ENCODE measurements at regions not wholly inside any gene's neighbourhood (a gene's known extent, or its start where the extent isn't known, plus 50 kb on each side); places are given as distances from the start of the nearest gene placed in this dataset.

DNA sequence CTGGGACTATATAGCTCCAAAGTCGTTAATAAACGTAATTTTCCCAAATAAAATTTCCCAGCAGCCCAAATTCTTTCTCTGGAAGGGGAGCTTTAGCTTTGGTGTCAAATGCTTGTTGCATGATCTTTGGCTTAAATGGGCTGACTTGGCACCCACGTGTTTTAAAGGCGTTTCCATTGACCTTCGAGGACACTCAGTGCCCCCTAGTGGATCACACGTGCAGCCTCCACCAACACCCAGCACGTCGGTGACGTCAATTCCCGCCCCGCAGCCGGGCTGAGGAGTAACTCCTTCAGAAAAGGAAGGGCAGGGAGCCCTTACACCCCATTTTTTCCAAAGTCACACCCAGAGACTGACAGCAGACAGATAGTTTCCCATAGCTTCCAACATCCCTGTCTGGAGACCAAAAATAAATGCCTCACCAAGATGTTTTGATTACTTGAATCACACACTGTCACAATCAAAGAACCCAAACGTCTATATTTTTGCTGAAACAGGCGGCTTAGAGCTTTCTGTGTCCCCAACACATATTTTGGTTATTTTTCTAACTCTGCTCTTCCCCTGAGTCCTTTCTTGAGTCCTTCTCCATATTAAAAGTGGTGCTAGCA is 707.9 kb downstream of the AACS start:
- Mint-ChIP-seq H3K27ac (no peak overlapping the region), H3K36me3 (peaks cover 64% of the 10 kb centered on the region), H3K27me3 (ENCODE audit: low read depth) (peaks cover 17% of the 10 kb centered on the region), H3K9me3 (peaks cover 81% of the 10 kb centered on the region), H3K4me1 (no peaks in the 10 kb centered on the region), H3K4me3 (no peak overlapping the region)
- peak; percentile 32 for DNase-seq (ENCODE audit: low spot score)
- ChIA-PET POLR2A (no interaction called here), CTCF (interaction anchor here (0.6 to 1.0 kb wide), 2 partner anchors 590 to 608 kb away, joined by 3 to 5 read pairs; no protein-coding TSS in a partner anchor)
- TF ChIP-seq, protein P1, sequence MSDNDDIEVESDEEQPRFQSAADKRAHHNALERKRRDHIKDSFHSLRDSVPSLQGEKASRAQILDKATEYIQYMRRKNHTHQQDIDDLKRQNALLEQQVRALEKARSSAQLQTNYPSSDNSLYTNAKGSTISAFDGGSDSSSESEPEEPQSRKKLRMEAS (CRISPR knock-in tag; IDR thresholded peaks at IDR 0.05) = peak; percentile 51; the same call in 1 of the 2 replicates
- TF ChIP-seq, protein P2, sequence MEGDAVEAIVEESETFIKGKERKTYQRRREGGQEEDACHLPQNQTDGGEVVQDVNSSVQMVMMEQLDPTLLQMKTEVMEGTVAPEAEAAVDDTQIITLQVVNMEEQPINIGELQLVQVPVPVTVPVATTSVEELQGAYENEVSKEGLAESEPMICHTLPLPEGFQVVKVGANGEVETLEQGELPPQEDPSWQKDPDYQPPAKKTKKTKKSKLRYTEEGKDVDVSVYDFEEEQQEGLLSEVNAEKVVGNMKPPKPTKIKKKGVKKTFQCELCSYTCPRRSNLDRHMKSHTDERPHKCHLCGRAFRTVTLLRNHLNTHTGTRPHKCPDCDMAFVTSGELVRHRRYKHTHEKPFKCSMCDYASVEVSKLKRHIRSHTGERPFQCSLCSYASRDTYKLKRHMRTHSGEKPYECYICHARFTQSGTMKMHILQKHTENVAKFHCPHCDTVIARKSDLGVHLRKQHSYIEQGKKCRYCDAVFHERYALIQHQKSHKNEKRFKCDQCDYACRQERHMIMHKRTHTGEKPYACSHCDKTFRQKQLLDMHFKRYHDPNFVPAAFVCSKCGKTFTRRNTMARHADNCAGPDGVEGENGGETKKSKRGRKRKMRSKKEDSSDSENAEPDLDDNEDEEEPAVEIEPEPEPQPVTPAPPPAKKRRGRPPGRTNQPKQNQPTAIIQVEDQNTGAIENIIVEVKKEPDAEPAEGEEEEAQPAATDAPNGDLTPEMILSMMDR (IDR thresholded peaks at IDR 0.05) = 0 out of 2 replicates have a peak, but pooled peaks have one; percentile 26
- TF ChIP-seq, protein P3, sequence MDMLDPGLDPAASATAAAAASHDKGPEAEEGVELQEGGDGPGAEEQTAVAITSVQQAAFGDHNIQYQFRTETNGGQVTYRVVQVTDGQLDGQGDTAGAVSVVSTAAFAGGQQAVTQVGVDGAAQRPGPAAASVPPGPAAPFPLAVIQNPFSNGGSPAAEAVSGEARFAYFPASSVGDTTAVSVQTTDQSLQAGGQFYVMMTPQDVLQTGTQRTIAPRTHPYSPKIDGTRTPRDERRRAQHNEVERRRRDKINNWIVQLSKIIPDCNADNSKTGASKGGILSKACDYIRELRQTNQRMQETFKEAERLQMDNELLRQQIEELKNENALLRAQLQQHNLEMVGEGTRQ (CRISPR knock-in tag; IDR thresholded peaks at IDR 0.05) = 0 out of 2 replicates have a peak, but pooled peaks have one; percentile 13
- TF ChIP-seq, protein P4, sequence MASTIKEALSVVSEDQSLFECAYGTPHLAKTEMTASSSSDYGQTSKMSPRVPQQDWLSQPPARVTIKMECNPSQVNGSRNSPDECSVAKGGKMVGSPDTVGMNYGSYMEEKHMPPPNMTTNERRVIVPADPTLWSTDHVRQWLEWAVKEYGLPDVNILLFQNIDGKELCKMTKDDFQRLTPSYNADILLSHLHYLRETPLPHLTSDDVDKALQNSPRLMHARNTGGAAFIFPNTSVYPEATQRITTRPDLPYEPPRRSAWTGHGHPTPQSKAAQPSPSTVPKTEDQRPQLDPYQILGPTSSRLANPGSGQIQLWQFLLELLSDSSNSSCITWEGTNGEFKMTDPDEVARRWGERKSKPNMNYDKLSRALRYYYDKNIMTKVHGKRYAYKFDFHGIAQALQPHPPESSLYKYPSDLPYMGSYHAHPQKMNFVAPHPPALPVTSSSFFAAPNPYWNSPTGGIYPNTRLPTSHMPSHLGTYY (CRISPR knock-in tag; IDR thresholded peaks at IDR 0.05) = no peak
- ATAC-seq = peak; percentile 76

DNA sequence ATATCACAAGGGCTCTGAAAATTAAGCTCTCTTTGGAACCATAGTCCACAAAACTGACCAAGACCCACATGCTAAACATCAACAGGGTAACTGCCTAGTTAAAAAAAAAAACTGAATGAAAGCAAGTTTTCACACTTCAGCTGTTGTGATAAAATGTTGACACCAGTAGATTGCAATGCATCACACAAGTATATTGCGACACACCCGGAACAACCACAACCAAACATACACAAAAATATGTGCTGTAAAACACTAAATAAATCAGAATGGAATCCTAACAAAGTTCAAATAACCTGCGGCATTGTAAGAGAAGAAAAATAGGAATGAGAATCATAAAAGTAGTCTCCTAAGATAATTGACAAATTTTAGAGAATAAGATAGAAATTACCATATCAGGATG is 710.3 kb downstream of the AACS start:
- no peak overlapping the region for H3K27ac Mint-ChIP-seq
- peaks cover 63% of the 10 kb centered on the region for H3K36me3 Mint-ChIP-seq
- ChIA-PET CTCF (no interaction called here), POLR2A (no interaction called here)
- no peak overlapping the region for H3K4me3 Mint-ChIP-seq
- no peaks in the 10 kb centered on the region for H3K4me1 Mint-ChIP-seq
- TF ChIP-seq, protein P5, sequence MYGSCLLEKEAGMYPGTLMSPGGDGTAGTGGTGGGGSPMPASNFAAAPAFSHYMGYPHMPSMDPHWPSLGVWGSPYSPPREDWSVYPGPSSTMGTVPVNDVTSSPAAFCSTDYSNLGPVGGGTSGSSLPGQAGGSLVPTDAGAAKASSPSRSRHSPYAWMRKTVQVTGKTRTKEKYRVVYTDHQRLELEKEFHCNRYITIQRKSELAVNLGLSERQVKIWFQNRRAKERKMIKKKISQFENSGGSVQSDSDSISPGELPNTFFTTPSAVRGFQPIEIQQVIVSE (CRISPR knock-in tag; IDR thresholded peaks at IDR 0.05; ENCODE audit: borderline replicate concordance) = no peak
- no peak for TF ChIP-seq FOXK1 (CRISPR knock-in tag; IDR thresholded peaks at IDR 0.05)
- no peak for TF ChIP-seq FOXJ3 (CRISPR knock-in tag; IDR thresholded peaks at IDR 0.05; ENCODE audit: borderline replicate concordance)
- DNase-seq (ENCODE audit: low spot score) = no peak
- H3K9me3 Mint-ChIP-seq = peaks cover 77% of the 10 kb centered on the region
- no peak for ATAC-seq
- peaks cover 17% of the 10 kb centered on the region for H3K27me3 Mint-ChIP-seq (ENCODE audit: low read depth)

DNA sequence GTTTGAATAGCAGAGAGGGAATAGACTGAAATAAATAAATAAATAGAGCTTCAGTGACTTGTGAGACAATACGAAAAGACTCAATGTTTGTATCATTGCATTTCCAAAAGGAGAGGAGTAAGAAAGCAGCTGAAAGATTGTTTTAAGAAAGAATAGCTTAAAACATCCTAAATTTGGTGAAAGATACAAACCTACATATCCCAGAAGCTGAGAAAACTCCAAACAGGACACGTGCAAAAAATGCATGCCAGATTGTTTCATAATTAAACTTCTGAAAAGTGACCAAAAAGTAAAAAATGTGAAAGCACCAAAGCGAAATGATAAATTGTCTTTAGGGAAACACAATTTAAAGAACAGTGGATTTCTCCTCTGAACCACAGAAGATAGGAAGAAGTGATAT is 711.0 kb downstream of the AACS start:
- ATAC-seq (no peak), DNase-seq (ENCODE audit: low spot score) (no peak)
- H3K4me3 Mint-ChIP-seq = no peak overlapping the region
- H3K4me1 Mint-ChIP-seq = no peaks in the 10 kb centered on the region
- no peak for TF ChIP-seq ZNF396 (CRISPR knock-in tag; IDR thresholded peaks at IDR 0.05; ENCODE audit: borderline replicate concordance)
- no peak for TF ChIP-seq TEAD1 (CRISPR knock-in tag; IDR thresholded peaks at IDR 0.05)
- TF ChIP-seq, protein P6, sequence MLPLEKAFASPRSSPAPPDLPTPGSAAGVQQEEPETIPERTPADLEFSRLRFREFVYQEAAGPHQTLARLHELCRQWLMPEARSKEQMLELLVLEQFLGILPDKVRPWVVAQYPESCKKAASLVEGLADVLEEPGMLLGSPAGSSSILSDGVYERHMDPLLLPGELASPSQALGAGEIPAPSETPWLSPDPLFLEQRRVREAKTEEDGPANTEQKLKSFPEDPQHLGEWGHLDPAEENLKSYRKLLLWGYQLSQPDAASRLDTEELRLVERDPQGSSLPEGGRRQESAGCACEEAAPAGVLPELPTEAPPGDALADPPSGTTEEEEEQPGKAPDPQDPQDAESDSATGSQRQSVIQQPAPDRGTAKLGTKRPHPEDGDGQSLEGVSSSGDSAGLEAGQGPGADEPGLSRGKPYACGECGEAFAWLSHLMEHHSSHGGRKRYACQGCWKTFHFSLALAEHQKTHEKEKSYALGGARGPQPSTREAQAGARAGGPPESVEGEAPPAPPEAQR (CRISPR knock-in tag; IDR thresholded peaks at IDR 0.05) = no peak
- no peak for TF ChIP-seq ZBTB21 (CRISPR knock-in tag; IDR thresholded peaks at IDR 0.05; ENCODE audit: borderline replicate concordance)
- TF ChIP-seq, protein P7, sequence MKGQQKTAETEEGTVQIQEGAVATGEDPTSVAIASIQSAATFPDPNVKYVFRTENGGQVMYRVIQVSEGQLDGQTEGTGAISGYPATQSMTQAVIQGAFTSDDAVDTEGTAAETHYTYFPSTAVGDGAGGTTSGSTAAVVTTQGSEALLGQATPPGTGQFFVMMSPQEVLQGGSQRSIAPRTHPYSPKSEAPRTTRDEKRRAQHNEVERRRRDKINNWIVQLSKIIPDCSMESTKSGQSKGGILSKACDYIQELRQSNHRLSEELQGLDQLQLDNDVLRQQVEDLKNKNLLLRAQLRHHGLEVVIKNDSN (CRISPR knock-in tag; IDR thresholded peaks at IDR 0.05) = no peak
- no peak for TF ChIP-seq OVOL2 (CRISPR knock-in tag; IDR thresholded peaks at IDR 0.05; ENCODE audit: borderline replicate concordance)
- no peak for TF ChIP-seq NFYB (CRISPR knock-in tag; conservative IDR thresholded peaks at IDR 0.05; ENCODE audit: low read depth)
- TF ChIP-seq, protein P4 (CRISPR knock-in tag; IDR thresholded peaks at IDR 0.05) = no peak
- no peak for TF ChIP-seq ZNF232 (CRISPR knock-in tag; IDR thresholded peaks at IDR 0.05)
- TF ChIP-seq CBFB (CRISPR knock-in tag; IDR thresholded peaks at IDR 0.05; ENCODE audit: low read depth) = no peak
- TF ChIP-seq, protein P8, sequence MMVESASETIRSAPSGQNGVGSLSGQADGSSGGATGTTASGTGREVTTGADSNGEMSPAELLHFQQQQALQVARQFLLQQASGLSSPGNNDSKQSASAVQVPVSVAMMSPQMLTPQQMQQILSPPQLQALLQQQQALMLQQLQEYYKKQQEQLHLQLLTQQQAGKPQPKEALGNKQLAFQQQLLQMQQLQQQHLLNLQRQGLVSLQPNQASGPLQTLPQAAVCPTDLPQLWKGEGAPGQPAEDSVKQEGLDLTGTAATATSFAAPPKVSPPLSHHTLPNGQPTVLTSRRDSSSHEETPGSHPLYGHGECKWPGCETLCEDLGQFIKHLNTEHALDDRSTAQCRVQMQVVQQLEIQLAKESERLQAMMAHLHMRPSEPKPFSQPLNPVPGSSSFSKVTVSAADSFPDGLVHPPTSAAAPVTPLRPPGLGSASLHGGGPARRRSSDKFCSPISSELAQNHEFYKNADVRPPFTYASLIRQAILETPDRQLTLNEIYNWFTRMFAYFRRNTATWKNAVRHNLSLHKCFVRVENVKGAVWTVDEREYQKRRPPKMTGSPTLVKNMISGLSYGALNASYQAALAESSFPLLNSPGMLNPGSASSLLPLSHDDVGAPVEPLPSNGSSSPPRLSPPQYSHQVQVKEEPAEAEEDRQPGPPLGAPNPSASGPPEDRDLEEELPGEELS (CRISPR knock-in tag; IDR thresholded peaks at IDR 0.05) = no peak
- TF ChIP-seq EMX1 (CRISPR knock-in tag; IDR thresholded peaks at IDR 0.05) = no peak
- peaks cover 83% of the 10 kb centered on the region for H3K9me3 Mint-ChIP-seq
- POLR2A ChIA-PET = no interaction called here
- no peak overlapping the region for H3K27ac Mint-ChIP-seq
- H3K36me3 Mint-ChIP-seq = peaks cover 65% of the 10 kb centered on the region
- H3K27me3 Mint-ChIP-seq (ENCODE audit: low read depth) = peaks cover 17% of the 10 kb centered on the region
- CTCF ChIA-PET = no interaction called here
